NCI-H748 (cell line): ENCODE measurements at regions not wholly inside any gene's neighbourhood (a gene's known extent, or its start where the extent isn't known, plus 50 kb on each side); places are given as distances from the start of the nearest gene placed in this dataset.

Source experiments
- DNase-seq: peaks from one replicate; lab custom pipeline; 2025; ENCODE audit not compliant: unreplicated experiment; lab: John Stamatoyannopoulos, UW

DNA sequence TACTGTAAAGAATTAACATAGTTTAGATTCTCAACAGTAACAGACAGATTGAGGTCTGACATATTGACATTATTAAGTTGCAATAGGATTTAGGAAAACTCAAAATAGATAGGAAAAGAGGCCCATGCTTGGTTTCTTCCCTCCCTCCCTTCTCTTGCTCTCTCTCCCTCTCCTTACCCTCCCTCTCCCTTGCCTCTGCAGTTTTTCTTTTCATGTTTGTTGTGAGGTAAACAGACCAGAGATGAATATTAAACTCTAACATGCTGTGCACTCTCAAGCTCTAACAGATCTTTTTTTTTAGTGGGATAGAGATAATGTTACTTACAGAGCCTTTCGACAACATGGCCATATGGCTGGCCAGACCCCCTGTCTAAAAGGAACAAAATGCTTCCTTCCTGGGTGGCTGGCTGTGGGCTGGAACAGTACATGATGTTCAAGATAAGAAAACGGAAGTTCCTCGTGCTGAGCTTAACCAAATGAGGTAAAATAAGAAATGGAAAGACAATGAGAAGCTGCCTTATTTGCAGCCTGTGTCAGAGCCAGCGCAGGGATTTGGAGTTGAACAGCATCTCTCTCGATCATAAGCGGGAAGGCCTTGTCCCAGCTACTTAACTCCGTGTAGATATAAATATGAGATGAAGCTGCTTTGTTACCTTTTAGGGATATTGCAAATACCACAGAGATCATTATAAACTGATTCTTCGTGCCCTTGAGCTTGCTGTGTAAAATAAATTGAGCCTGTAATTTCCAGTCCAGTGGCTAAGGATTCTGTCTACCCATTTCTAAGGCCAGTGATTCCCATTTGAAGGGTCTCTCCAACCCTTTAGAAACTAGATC lies 391.9 kb upstream of the NPVF start:
- DNase-seq = no peak

DNA sequence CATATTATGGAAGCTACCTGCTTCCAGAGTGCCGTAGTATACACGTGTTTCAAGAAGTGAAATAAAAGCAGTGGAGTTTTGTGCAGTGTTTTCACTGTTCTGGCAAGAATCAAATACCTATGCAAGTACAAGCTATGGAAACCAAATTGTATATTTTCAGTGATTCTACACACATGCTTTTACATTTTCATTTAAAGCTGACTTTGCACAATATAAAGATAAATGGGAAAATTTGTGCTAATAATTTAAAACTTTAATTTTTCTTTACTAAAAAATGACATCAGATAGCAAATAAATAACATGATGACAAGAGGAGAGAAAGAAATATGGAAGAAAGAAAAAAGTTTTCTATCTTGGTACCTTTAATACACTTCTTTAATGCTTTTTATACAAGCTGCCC lies 393.7 kb upstream of the NPVF start:
- no peak for DNase-seq

DNA sequence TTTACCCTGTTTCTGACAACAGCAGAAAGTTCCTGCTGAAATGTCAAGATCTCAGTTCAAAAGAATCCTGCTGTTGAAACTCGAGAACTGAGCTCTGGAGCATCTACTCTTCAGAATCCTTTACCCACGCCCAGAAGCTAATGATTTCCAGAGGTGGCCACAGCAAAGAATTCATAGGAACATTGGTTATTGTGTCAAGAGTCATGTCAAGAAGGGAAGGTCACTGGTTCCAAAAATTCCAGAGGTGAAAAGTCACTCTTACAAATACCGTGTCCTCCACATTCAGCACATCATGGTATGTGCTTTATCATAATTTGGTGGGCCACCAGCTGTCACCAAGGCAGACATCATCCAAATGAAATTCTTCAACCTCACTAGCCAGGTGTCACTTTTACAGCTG lies 394.4 kb upstream of the NPVF start:
- no peak for DNase-seq

DNA sequence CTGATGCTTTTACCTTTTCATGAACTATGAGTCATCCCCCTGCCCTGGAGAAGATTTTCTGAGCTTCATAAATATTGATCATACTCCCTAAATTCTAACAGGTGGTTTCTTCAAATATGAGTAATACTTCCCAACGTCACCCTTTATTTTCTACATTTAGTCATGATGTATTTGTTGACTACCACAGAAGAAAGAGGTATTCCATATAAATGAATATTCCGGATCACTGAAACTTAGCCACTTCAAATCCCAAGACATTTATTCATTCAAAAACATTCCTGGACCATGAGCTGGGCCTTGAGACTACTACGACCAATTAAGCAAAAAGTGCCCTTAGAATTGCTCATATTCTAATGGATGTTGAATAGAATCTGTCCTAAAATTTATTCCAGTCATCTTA lies 395.8 kb upstream of the NPVF start:
- no peak for DNase-seq

DNA sequence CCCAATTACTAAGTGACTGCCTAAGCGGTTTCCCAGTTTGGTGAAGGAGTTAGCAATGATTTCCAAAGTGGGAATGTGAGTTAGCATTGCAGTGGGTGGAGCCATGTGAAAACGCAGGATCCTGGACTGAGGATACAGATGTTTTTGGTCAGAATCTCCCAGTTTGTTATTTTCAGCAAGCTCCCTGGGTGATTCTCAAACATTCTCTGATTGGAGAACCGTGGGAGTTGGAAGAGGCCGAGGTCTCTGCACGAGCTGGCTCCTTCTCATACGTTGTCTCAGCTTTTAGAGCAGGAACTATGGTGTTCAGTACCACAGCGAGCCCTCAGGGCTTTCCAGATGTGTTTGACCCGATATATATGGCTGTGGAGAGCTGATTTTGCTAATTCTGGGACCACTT lies 396.5 kb upstream of the NPVF start:
- DNase-seq = no peak

DNA sequence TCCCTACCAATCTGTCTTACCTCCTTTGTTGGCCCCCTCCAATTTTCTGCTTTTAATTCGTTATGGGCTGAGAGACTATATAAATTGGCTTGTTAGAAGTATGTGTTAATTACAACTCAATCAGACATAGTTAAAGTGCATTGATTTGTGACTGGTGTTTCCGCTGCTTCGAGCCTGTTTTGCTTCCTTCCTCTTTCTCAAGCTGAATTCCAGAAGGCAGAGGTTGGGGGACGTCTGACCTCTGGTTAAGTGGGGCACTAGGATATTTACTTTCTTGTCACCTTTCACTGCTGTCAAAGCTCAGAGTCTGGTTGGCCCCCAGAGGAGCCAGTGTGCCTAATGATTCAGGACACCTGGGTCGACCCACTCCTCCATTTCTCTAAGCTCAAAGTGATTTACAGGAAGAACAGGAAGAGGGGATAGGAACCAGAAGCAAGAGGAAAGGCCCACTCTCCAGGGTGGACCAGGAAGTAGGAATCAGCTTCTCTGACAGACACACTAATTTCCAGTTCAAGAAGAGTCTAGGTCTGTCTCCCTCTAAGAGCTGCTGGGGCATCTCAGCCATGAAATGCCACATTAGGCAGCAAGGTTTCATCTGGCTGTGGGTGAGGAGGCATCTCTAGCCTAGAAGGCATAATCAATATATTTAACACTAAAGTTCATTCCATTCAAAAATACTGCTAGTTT lies 397.2 kb upstream of the NPVF start:
- DNase-seq = no peak

DNA sequence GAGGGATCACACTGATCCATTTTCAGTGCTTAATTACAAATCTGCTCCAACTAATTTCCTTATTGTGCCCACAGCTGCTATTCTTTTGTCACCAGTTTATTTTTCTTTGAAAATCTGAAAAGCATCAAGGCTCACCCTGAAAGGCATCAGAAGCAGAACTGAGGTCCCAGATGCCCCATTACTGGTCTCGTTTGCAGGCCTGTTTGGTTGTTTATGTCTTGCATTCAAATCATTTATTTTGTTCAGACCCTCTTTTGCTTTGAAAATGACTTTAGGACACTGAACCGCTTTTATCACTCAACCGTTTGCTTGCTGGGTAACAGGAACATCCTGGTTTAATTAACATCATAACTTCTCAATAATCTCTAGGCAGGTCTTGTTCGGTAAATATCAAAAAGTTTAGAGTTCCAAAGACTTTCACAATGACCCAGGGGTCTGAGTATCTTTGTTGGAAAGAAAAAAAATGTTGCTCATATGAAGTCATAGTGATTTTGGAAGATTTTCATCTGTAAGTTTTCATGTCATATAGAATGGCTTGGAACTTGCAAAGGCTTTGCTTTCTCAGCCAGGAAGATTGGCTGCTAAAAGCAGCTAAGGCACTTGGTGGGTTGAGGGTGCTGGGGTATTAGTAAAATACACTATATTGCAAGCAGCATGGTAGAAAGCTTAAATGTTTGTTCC lies 398.3 kb upstream of the NPVF start:
- DNase-seq = no peak

DNA sequence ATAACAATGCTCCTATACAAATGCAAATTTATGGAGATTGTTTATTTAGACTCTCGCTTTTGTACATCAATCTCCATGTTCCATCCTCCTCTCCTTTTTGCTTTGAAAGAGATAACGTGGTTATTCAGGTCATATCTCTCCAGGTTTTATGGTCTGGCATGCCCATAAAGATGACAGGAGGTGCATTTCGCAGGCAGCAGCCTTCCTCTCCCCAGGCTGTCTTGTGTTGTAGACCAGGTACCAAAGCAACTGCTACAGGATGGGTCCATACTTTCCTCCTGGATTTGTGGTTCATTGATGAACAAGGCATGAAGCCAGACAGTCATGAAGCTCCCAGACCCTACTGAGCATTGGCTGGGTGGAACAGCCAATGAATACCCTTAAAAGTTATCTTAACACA lies 400.2 kb upstream of the NPVF start:
- DNase-seq = no peak

DNA sequence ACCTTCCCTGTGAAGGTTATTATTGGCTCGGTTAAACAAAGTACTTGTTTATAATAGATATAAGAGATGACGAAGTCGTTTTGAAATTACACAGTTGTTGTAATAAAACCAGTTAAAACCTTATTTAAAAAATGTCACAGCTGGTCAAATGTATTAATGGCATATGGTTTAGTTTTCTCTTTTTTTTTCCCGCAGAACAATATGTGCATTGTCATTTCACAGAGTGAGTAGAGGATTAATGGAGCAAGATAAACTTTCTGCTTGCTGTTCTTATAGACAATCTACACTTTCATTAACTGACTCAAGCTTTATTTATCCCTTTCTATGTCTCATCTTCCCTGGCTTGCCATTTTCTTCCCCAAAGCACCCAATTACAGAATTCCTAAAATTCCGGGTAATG lies 404.3 kb upstream of the NPVF start:
- DNase-seq = no peak

DNA sequence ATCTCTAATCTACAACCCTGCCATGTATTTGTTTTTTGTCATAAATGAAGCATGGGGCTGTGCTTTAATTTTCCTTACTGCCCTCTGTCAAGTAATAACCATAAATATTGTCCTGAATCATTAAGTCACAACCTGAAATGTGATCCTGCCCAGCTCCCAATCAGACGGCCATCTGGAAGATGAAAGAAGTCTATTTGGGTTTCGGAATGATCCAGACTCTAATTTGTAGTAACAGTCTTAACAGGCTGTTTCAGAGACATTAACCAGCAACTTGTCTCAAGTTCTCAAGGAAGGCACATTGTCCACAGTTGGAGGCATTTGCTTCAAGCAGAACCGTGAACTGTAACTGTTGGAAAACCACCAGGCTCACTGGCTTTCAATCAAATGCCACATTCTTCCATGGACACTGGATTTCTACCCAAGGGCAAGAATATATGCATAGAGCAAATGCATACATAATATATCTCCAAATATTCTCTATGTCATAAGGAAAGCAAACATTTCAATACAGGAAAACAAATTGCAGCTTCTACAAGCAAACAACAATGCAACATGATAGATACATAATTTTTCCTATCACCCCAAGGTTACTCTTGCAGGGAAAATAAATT lies 405.2 kb upstream of the NPVF start:
- no peak for DNase-seq

DNA sequence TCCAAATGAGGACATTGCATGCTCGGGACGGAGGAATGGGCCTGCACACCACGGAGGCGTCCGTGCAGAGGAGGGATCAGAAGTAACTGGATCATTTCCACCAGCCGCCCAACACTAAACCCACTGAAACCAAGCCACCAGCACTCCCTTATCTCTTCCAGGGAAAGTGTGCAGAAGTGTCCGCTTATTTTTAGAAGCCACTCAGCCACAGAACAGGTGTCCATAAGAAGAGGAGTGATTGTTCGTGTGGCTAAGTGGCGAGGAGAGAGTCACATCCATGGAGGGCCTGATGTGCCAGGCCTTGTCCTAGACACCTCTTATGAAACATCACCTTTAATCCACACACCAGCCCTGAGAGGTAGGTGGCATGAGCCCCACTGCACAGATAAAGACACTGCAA lies 407.9 kb upstream of the NPVF start:
- DNase-seq = no peak

DNA sequence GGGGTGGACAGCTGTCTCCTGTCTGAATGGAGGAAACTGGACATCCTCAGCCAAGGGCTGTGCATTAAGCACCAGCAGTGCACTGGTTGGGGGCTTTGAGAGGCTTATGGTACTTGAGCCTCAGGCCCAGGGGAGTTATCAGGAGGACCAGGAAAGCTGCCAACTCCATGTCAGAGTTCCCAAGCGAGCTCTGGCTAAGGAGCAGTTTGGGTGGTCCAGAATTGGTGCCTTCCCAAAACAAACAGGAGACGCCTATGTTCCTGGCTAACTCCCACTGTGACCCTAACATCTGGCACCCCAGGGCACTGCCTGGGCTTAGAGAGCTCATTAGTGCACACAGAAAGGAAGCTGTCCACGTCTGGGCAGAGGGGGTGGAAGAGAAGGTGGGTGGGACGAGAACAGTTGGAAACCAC lies 408.6 kb upstream of the NPVF start:
- no peak for DNase-seq

DNA sequence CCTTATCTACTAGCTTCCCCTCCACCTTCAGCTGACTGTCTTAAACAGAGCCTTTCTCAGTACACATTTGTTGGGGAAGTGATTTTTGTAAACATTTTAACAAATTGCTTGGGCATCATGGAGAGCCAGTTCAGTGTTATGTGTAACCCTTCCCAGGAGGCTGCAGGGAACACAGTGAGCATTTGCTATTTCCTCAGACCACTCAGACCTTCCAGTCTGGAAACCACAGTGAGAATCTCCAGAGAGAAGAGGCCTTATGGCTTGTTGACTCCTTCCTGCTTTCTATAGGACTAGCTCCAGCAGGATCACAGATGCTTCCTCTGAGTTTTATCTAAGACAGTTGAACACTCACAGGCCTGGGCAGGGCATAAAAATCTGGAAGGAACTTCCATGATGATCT lies 409.8 kb upstream of the NPVF start:
- DNase-seq = no peak

DNA sequence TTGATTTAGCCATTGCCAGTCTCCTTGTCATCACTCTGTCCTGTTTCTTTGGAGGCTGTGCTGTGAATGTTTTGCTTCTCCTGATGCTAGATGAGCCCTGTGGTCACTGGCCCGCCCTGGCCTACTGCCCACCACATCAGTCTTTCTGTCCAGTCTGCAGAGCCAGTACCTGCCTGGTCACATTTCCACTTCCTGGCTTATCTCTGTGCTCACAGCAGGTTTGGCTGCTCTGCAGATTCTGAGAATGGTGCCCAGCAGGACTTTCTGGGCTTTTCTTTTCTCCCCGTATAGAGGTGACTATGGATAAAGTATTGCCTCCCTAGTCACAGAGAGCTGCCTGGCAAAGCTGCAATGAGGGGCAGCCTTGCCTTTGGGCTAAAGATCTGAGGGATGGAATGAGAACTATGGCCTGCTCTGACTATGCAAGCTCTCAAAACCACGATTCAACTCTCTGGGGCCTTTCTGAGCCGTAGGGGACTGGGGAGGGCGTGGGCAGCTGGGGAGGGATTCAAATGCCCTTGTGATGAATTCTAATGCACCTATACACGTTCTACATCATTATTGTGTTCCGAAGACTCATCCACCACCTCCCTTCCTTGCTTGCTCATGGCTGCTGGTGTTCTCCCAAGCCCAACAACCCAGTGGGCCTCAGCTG lies 410.4 kb upstream of the NPVF start:
- DNase-seq = no peak

DNA sequence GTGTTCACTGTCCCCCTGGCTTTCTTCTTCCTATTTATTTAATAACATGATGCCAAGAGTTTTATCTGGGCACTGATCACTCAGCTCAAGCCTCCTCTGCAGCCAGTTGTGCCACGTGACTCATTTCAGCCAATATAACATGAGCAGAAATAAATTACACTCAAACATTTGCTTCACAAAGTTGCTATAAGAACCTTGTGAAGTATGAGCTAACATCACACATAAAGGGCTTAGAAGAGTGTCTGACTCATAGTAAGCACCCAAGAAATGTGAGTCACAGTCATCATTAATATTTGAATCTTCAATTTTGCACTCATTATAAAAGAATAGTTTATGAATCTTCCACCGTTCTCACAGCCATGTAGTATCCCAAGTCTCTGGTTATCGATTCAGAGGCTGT lies 414.6 kb upstream of the NPVF start:
- DNase-seq = no peak

DNA sequence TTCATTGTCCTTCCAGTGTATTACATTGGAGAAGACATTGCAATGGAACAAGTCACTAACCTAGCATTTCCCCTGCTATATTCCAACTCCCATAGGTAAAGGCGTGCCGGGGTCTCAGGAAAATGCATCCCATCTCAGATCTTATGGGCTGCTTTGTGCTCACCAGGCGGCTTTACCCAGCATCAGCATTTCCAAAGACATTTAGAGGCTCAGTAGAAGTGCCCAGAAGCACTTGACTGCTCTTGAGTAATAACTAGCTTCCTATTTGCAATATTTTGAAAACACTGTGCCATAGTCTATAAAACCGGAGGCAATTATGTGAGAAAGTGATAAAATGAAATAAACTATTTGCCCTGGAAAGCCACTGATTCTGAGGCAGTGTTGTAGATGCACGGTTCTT lies 415.0 kb upstream of the NPVF start:
- DNase-seq = no peak

DNA sequence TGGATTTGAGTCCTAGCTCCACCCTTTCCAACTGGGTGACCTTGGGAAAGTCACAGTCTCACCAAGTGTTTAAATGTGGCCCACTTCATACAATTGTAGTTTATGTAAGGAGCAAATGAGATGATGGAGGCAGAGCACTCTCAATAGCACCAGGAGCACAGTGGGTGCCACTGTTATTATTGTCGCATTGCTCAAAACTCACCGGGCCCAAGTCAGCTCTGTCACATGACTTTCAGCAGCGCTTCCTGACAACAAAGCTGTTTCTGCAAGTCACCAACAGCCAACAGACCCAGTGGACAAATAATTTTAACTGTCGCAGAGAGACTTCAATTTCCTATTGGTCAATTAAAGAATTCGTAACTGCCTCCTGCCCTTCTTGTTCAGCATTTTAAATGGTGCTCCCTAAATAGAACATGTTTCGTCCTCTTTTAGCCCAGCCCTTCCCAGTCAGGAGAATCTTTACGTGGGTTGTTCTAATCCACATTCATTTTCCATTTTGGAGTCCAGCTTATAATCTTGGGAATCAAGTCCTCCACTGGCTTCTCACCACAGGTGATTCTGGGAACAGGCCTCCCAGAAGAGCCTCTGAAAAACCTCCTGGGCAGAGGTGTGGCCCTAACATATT lies 415.6 kb upstream of the NPVF start:
- DNase-seq = no peak

DNA sequence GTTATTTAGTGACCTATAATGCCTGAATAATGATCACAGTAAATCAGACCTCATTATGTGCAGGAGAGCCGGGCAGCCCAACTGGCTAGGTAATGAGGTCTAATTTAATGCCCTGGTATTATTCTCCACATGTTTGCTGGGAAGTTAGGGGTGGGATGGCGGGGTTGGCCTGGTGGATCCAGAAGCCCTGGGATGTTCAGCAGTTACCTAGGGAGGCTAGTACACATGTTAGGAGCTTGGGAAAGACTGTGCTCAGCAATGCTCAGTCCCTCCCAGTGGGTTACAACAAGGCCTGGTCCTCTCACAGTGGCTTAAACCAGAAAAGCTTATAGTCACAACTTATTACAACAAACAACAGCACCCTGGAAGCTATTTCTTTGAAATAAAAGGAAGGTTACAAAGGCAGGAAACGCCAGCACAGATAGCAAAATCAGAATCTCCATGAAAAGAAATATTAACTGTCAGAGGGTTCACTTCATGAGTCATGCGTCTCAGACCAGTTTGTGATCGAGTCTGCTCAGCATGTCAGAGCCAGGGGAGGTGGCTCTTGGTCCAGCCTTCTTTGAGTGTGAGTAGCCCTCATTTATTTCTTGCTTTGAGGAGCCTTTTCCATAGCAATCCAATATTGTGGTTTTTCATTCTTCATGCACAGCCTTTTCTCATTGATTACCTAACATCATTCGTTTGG lies 418.6 kb upstream of the NPVF start:
- DNase-seq = no peak

DNA sequence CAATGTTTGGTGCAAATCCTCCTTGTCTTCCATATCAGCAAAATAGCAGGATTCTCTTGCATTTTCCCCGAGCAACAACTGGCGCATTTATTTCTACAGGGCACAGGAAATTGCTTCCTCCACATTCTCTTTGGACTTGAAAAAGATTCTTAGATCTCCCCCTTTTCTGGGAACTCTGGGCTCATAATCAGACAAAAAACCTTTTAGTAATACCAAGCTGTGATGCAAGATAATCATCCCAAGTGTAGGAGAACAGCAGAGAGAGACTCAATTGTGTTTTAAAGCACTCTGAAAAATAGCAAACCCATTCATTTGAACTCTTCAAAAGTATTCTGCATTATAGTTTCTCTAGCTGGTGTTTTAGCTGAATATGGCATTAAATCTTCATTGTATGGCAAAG lies 419.6 kb upstream of the NPVF start:
- no peak for DNase-seq

DNA sequence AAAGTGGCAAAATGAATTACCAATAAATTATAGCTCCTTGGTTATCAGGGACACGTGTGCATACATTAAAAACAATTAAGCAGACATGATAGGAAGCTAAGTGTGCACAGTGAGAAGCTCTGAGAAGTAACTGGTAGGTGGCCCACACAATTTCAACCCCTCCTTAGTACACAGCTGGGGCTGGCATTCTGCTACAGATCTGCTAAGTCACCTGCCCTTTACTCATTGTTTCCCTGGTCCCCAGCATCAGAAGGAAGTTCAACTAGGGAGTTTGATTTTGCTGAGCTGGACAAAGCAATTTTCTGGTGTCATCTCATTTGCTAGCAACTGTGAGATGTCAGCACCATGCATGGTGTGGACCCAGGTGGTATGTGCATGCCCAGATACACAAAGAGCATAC lies 424.1 kb upstream of the NPVF start:
- DNase-seq = no peak
